ENCODE measurements at regions not wholly inside any gene's neighbourhood (a gene's known extent, or its start where the extent isn't known, plus 50 kb on each side); places are given as distances from the start of the nearest gene placed in this dataset.

DNA sequence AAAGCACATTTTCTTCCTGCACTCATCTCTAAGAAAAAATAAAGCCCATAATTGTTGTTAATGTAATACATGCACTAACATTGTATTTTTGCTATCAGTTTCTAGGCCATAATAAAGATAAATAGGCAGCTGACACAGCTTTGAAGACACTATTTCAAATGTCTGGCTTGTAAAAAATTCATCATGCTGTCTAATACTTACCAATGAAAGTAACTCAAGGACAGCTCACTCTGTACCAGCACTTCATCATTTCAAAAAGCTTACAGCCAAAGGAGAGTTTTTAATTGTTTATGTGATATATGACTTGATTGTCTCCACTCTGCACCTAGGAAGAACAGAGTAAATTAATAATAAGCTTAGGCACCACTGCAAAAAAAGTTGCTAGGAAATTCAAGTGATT is 1423.3 kb upstream of the PCDH20 start:
- Histone ChIP-seq H3K4me1 (no peaks in the 10 kb centered on the region), H3K9me3 (no peaks in the 10 kb centered on the region), H3K27ac (no peak overlapping the region), H3K27me3 (no peaks in the 10 kb centered on the region), H3K4me3 (no peak overlapping the region), H3K36me3 (no peaks in the 10 kb centered on the region)
- no peak for ATAC-seq
- no peak for TF ChIP-seq CTCF (IDR thresholded peaks at IDR 0.05 in 4 of 5, conservative IDR thresholded peaks at IDR 0.05 in 1 of 5)
- no peak for TF ChIP-seq POLR2A (IDR thresholded peaks at IDR 0.05)
- DNase-seq = no peak
- in situ Hi-C loops (cut with MboI; ENCODE audit: low sequenced_read_pairs in 4 of 4) (no loop called here), intact Hi-C loops (cut with DNase I; ENCODE audit: low total_unique reads) (no loop called here)

DNA sequence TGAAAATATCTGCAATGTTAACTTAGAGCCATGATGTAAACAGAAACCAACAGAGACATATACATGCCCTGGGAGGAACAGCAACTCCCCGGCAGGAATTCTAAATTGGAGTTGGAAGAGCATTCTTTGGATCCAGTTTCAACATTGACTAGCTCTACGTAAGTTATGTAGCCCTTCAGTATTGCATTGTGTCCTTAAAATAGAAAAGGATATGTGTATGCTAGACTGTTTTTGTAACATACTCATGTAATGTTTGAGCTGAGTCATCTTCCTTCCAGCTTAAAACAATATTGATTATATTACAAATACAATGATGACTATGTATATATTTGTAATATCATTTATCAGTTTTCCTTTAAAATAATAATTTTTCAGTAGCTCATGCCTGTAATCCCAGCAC is 1422.2 kb upstream of the PCDH20 start:
- in situ Hi-C loops (cut with MboI; ENCODE audit: low sequenced_read_pairs in 4 of 4) (no loop called here), intact Hi-C loops (cut with DNase I; ENCODE audit: low total_unique reads) (no loop called here)

GRCh38 chr13:62829486-62829885 is 1413.8 kb upstream of the PCDH20 start:
- Histone ChIP-seq H3K27ac (no peak overlapping the region), H3K36me3 (no peaks in the 10 kb centered on the region), H3K27me3 (no peaks in the 10 kb centered on the region), H3K4me1 (no peaks in the 10 kb centered on the region), H3K4me3 (no peak overlapping the region), H3K9me3 (no peaks in the 10 kb centered on the region)
- DNase-seq (no peak), ATAC-seq (no peak)
- in situ Hi-C loops (cut with MboI; ENCODE audit: low sequenced_read_pairs in 4 of 4) (no loop called here), intact Hi-C loops (cut with DNase I; ENCODE audit: low total_unique reads) (no loop called here)
- TF ChIP-seq POLR2A (IDR thresholded peaks at IDR 0.05) (no peak), CTCF (IDR thresholded peaks at IDR 0.05 in 4 of 5, conservative IDR thresholded peaks at IDR 0.05 in 1 of 5) (no peak)

More for the DNA sequence above, 1422.2 kb upstream of the PCDH20 start:
- Histone ChIP-seq H3K4me3 (no peak overlapping the region), H3K27ac (no peak overlapping the region), H3K9me3 (no peaks in the 10 kb centered on the region), H3K27me3 (no peaks in the 10 kb centered on the region), H3K36me3 (no peaks in the 10 kb centered on the region), H3K4me1 (no peaks in the 10 kb centered on the region)
- ATAC-seq = no peak
- TF ChIP-seq CTCF (IDR thresholded peaks at IDR 0.05 in 4 of 5, conservative IDR thresholded peaks at IDR 0.05 in 1 of 5) (no peak), POLR2A (IDR thresholded peaks at IDR 0.05) (no peak)
- DNase-seq = no peak

DNA sequence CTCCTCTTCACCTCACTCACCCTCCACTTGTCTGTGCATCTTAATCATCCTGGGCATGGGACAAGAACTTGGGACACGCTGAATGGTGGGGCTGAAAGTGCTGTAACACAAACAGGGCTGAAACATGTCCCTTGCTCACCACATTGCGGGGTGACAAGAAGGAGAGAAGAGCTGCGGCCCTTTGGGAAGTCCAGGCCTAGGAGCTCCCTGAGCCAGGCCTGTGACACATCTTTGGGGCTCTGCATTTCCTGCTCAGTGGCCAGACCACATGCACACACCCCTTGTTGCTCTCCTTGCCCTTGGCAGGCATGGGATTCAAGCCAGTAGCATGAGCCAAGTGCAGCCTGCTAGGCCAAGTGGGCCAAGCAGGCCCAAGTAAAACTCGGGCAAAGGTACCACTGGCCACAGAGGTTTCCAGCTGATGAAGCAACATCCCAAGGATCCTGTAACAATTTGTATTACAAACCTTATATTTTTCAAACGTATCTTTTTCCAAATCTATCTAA is 1384.3 kb upstream of the PCDH20 start:
- TF ChIP-seq POLR2A (IDR thresholded peaks at IDR 0.05) (no peak), CTCF (IDR thresholded peaks at IDR 0.05 in 4 of 5, conservative IDR thresholded peaks at IDR 0.05 in 1 of 5) (no peak)
- no peak overlapping the region for H3K4me3 ChIP-seq

GRCh38 chr13:62799038-62799535 is 1383.4 kb upstream of the PCDH20 start:
- no peak for ATAC-seq
- H3K4me1 ChIP-seq = no peaks in the 10 kb centered on the region
- TF ChIP-seq CTCF (IDR thresholded peaks at IDR 0.05 in 4 of 5, conservative IDR thresholded peaks at IDR 0.05 in 1 of 5) (no peak), POLR2A (IDR thresholded peaks at IDR 0.05) (no peak)
- intact Hi-C loops (cut with DNase I; ENCODE audit: low total_unique reads) (no loop called here), in situ Hi-C loops (cut with MboI; ENCODE audit: low sequenced_read_pairs in 4 of 4) (no loop called here)
- no peaks in the 10 kb centered on the region for H3K27me3 ChIP-seq
- no peak for DNase-seq
- no peaks in the 10 kb centered on the region for H3K36me3 ChIP-seq
- H3K9me3 ChIP-seq = no peaks in the 10 kb centered on the region
- H3K4me3 ChIP-seq = no peak overlapping the region
- H3K27ac ChIP-seq = no peak overlapping the region

More for the DNA sequence above, 1384.3 kb upstream of the PCDH20 start:
- Histone ChIP-seq H3K9me3 (no peaks in the 10 kb centered on the region), H3K36me3 (no peaks in the 10 kb centered on the region), H3K4me1 (no peaks in the 10 kb centered on the region), H3K27ac (no peak overlapping the region), H3K27me3 (no peaks in the 10 kb centered on the region)
- ATAC-seq (no peak), DNase-seq (no peak)
- in situ Hi-C loops (cut with MboI; ENCODE audit: low sequenced_read_pairs in 4 of 4) (no loop called here), intact Hi-C loops (cut with DNase I; ENCODE audit: low total_unique reads) (no loop called here)

All from gastrocnemius medialis (tissue), 4 donors.